GM18858 (cell line): ENCODE measurements at regions not wholly inside any gene's neighbourhood (a gene's known extent, or its start where the extent isn't known, plus 50 kb on each side); places are given as distances from the start of the nearest gene placed in this dataset.

Experiments used
- ATAC-seq: cut with Tn5 transposase; IDR thresholded peaks from one replicate; pipeline ENCODE4 v1.9.1; 2021; ENCODE audit not compliant: unreplicated experiment

DNA sequence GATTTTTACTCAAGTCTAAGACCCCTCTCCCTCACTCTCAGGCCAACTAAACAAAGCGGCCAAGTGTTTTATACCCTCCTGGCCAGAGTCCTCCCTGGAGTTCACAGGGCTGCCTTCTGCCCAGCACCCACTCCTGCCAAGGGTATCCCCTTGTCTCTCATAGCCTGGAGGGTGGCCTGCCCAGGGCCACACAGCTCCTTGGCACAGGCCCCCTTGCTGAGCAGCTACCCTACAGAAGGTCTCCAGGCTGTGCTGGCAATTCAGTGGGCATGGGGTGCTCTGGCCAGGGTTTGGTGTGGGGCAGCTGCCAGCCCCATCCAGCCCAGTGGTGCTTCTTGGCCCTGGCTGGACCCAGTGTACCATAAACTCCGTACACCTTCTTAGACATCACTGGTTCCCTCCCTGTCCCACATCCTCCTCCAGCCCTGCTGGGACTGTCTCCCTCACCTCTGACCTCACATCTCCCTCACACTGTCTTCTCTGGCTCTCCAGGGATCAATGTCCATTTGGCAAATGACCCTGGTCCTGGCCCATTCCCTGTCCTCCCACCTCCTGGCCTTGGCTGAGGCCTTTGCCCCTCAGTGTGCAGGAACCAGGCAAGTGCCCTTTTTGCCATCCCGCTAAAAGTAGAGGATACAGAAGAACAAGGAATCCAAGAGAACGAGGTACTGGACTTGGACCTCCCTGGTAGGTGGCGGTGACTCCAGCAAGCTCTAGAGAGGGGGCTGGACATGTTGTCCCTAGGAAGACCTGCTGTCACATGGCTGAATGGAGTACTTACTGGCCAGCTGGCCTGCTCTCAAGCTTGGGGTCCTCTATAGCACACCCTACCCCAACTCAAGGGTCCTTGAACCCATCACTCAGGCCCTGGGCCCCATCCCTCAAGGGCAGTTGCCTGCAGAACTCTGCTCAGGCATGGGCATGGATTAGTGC is 50.0 kb upstream of the TRPM1 start:
- ATAC-seq = no peak

DNA sequence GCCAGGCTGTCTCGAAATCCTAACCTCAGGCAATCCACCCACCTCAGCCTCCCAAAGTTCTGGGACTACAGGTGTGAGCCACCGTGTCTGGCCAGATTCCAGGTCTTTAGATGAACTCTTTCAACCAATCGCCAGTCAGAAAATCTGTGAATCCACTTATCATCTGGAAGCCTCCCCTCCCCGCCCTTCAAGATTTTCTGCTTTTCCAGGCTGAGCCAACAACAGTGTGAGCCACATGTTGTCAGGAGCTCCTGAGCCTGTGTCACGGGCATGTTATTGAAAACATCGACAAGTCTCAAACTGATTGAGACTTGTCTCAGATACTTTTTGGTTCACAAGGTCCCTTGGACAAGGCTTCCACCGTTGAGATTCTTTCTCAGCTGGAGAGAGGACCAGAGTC is 52.0 kb upstream of the TRPM1 start:
- ATAC-seq = no peak

DNA sequence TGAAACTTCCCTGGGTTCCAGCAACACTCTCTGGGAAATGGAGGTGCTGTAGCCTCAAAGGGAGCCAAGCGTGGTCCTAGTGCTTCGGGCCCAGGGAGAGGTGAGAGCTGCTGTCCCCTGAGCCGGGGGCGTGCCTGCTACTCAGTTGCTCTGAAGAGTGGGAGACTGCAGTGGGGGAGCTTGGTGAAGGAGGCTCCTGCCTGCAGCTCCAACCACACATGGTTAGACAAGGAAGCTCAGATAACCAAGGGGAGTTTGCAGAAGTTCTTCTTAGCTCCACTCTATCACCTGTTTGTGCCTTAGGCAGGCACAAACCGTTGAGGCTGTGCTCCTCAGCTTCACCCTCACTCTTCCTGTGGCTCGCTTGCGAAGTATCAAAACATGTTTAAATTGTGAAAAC is 53.6 kb upstream of the TRPM1 start:
- ATAC-seq = no peak

DNA sequence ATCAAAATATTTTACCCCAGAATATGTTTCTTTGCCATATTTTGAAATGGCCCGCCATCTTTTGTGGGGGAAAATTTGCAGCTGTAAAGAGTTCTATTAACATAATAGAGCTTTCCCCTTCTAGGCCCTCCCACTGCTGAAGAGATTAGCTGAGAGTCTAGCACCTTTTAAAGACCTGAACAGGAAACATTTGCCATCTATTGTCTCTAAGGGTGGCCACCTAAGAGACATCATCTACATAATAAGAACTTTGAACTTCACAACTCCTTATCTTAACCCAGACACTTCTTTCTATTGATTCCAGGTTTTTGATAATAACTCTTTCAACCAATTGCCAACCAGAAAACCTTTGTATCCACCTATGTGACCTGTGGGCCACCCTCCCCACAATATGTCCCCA is 54.7 kb upstream of the TRPM1 start:
- no peak for ATAC-seq

DNA sequence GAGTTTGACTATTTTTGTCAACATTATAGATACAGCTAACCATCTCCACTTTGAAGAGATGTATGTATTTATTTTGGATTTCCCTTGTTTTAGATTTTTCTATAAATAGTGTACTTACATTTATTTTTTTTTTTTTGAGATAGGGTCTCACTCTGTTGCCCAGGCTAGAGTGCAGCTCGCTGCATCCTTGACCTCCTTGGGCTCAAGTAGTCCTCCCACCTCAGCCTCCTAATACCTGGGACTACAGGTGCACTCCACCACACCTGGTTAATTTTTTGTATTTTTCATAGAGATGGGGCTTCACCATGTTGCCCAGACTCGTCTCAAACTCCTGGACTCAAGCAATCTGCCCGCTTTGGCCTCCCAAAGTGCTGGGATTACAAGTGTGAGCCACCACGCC is 55.3 kb upstream of the TRPM1 start:
- no peak for ATAC-seq

DNA sequence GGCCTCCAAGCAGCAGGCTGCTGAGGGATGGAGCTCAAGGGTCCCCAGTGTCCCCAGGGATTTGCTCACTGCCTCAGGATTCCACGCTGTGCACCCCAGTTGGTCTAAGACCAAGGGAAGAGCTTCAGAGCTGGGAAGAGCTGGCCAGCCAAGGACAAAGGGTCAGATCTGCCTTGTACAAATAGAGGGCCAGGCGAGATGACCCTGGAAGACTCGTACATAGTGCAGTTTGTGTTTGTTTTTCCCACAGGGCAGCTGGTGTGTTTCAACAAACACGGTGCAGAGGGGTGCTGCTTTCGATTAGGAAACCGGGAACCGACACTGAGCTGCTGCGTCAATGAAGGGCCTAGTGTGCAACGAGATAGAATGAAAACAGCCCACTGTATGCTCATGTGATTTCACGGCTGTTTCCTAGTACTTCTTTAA is 56.1 kb upstream of the TRPM1 start:
- ATAC-seq = no peak

DNA sequence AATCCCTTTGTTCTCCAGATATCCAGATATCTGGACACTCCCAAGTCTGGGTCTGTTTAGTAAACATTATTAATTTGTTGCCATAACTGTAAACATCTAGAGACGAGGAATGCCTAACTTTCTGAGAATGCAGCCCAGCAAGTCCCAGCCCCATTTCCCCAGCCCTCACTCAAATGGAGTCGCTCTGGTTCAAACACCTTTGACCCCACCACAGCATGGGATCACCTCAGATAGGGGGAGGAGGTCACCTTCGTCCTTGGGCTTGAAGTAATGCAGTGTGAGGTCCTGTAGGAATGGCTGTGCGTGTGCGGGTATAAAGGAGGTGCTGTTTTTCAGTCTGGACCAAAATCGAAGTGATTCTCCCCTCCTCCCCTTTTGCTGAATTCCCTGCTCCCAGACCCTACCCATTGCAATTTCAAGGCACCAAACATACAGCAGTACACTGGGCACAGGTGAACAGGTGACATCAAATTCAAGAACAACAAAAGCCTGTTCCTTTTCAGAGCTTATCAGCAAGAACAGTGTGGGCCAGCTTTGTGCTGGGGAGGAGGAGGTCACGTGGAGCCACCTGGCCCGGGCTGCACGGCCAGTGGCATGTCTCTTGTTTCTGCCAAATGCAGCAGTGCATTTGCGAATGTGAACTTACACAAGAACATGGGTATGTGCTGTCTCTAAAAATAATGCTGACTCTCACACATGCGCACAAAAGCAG is 57.5 kb upstream of the TRPM1 start:
- ATAC-seq = no peak

DNA sequence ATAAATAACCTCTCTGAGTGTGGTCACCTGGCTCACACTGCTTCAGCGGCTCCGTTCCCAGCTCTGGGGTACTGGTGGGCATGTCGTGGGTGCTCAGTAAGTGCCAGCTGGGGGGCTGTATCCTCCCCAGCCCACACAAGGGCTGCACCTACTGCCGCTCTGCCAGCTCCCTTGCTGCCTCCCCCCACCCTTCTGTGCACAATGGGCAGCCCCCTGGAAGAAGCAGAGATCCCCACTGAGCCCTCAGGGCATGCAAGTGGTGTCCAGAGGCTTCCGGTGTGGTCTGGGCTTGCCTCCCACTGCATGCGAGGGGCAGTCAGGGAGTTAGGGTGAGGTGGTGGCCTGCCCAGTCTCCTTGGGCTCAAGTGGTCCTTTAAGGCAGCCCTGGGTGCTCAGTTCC is 58.3 kb upstream of the TRPM1 start:
- ATAC-seq = no peak

DNA sequence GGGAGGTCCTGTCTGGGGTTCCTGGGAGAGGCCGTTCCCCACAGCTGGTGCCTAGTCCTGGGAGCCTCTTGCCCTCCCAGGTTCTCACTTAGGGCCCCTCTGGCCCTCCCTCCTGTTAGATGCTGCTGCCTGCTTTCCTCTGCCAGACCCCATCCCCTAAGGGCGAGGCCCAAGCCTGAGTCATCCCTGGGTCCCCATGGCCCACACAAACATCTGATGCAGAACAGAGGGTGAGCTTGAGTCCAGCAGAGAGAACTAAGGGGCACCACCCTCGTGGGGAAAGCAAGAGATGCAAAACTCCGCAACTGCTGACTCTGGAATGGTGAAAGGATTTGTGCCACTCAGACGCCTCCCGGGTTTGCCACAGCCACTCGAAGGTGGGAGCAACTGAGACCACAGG is 58.8 kb upstream of the TRPM1 start:
- no peak for ATAC-seq

DNA sequence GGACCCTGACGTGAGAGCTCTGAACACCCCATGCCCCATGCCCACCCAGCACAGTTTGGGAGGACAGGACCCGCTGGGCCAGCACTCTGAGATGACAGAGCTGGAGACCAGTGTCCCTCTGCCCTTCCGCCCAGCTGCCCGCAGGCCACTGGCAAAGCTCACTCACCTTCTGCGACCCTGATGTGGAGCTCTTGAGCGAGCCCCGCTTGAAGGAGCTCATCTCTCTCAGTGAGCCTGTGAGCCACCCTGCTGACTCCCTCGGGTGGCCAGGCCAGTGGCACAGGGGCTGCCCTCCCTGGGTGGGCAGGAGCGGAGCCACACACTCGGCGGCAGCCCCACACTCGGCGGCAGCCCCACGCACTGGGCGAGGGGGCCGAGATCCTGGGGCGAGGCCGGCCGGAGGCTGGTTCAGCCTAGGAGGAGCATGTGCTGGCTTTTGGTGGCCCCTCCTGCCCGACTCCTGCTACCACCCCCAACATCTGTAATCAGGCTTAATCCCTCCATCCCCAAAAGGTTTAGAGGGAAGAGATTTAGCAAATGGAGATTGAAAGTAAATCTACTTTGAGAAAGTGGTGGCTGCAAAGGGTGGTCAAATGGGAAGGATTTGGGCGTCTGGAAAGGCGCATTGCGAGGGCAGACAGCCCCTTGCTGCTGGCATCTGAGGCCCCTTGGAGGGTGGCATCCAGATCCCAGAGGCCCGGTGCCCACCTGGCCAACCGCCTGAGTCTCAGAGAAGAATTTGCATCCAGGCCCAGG is 59.4 kb upstream of the TRPM1 start:
- no peak for ATAC-seq

DNA sequence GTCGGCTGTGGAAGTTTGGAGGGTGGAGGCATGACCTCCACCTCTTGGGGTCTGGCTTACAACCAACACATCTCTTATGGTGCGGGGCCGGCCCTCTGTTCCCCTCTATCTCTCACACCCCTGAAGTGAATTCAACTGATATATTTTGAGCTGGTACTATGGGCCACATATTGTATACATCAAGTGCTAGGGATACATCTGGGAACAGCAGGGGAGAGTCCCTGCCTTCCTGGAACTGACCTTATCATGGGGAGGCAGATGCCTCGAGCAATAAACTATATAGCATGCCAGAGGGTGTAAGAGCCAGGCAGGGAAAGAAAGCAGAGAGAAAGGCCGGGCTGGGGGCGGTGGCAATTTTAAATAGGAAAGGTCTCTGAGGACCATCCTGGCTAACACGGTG is 60.4 kb upstream of the TRPM1 start:
- no peak for ATAC-seq

DNA sequence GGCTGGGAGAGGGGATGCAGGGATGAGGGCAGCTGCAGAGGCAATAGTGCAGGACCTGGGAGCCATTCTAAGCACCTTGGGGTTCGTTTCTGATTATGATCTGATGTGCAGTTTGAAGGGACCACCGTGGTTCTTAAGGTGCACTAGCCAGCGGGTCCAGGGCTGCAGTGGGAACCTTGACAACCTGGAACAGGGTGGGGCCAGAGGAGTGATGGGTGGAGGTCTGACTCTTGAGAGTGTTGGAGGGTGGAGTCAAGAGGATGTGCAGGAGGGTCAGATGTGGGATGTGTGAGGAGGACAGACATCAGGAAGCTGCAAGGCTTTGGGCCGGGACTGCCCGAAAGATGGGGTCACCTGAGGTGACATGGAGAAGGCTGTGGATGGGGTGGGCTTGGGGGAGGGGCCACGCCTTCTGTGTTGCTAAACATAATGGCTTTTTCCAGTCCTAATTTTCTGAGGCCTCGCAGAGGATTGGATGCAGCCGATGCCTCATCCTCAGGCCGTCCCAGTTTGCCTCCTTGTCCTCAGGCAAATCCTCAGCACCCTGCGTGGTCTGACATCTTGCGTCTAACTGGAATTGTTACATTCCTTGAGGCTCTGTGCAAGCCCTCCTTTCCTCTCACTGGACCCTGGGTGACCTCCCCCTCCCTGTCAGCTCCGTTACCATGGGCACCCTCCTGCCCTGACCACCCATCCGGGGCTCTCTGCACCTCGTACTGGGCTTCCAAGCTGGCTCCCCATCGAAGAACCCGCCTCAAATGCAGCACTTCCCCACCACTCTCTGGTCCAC is 61.4 kb upstream of the TRPM1 start:
- ATAC-seq = no peak

DNA sequence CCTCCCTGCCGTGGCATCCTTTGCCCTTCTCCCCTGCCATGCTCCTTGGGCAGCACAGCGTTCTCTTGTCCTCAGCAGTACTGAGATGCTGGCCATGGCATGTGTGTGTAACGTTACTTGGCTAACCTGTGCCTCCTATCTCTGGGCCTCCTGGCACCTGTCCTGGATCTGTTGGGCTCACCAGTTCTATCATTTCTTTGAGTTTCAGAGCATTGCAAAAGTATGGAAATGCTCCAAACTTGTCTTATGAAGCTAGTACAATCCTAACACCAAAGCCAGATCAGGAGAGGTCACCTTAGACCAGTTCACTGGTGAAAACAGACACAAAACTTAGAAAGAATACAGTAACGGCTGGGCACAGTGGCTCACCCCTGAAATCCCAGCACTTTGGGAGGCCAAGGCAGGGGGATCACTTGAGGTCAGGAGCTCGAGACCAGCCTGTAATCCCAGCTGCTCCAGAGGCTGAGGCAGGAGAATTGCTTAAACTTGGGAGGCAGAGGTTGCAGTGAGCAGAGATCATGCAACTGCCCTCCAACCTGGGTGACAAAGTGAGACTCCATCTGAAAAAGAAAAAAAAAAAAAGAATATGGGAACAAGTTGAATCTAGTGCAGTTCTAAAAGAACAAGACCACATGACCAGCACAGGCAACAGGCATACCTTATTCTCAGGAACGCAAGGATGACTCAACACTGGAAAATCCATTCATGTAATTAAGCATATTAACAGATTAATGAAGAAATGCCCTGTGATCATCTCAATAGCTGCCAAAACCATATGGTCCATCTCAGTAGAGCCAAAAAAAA is 62.4 kb upstream of the TRPM1 start:
- no peak for ATAC-seq

DNA sequence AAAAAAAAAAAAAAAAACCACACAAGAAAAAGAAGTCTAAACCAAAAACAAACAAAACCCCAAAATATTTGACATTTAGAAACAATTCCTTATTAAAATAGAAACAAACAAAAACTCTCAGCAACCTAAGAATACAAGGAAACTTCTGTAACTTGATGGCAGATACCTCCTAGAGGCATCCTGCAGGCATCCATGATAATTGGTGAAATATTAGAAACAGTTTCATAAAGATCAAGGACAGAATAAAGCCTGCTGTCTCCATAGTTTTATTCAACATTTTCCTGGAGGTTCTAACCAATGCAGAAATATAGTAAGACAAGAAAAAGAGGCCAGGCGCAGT is 63.0 kb upstream of the TRPM1 start:
- ATAC-seq = no peak

DNA sequence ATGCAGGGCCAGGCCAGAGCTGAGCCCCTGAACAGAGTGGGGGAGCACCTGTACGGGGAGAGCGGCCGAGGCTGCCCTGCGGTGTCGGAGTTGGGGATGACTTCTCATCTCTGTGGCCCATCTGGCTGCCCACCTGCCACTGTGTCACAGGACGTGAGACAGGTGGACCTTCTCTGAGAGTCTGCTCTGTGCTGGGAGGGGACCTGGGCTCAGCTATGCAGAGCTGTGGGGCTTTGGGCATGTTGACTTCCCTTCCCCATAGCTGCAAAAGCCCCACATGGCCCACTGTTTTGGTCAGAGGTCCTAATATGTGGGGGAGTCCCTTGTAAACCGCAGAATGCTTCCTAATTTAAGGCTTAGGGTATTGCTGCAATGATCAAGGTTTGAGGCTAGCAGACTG is 68.0 kb upstream of the TRPM1 start:
- ATAC-seq = no peak

DNA sequence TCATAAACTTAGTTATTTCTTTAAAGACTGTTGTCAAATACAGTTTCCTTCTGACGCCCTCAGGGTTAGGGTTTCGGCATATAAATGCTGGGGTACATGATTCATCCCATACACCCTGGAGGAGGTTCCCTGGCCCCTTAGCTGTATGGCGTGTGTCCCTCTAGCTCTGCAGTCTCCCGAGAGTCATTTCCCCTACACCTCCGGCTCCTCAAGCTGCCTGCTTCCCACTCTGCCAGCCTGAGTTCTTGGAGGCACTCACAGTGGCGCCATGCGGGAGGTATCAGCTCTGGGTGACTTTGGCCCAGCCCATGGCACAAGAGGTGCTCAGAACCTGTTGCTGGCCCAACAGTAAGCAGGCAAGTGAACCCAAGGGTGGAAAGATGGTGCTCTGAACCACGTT is 70.2 kb upstream of the TRPM1 start:
- ATAC-seq = no peak

DNA sequence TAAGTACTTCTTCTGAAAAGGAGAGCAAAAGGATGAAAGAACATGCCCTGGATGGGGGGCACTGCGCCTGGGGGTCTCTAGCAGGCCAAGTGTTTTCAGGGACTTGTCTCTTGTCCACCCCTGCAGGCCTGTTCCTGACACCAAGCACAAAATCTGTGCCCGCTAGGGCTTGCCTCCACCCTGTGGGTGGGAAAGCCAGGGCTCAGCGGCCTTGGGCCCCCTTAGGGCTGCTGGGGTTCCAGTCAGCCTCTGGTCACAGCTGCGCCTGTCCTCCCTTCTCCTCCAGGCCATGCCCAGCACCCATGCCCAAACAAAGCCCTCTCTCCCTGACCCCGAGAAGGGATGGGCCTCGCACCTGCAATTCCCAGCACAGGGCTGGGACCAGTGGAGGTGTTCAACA is 71.1 kb upstream of the TRPM1 start:
- no peak for ATAC-seq

DNA sequence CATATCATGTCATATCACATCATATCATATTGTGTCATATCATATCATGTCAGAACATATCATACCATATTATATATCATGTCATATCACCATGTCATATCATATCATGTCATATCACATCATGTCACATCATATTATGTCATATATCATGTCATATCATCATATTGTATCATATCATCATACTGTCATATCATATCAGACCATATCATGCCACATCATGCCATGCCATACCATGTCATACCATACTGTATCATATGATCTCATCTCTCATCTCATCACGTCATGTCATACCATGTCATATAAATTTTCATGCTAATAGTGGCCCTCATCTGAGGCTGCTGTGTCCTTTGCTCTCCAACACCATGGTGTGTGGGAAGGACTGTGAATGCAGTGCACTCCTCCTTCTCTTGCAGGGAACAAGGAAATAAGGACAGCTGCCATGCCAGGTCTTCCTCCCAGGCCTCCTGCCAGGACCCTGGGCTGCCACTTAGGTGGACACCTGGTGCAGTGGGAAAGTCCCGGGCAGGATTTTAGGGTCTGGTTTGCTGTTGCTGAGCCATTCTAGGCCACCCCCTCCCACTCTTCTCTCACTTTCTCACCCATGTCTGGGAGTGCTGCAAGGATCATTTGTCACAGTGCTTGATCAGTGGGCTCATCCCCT is 72.4 kb upstream of the TRPM1 start:
- no peak for ATAC-seq

DNA sequence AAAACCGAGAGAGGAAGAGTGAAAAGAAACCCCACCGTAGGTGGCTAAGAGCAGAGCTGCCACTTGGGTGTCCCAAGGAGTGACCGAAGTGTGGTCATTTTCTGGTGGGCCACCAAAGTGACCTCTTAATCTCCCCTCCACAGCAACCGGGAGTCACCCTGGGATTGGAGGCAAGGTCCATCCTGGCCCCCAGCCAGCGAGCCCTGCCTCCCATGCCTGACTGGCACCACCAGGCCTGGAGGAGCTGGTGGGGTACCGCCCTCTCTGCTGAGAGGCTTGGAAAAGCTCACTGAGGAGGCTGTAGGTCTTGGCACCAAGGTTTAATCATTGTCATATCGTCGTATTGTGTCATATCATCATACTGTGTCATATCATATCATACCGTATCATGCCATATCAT is 74.0 kb upstream of the TRPM1 start:
- no peak for ATAC-seq

DNA sequence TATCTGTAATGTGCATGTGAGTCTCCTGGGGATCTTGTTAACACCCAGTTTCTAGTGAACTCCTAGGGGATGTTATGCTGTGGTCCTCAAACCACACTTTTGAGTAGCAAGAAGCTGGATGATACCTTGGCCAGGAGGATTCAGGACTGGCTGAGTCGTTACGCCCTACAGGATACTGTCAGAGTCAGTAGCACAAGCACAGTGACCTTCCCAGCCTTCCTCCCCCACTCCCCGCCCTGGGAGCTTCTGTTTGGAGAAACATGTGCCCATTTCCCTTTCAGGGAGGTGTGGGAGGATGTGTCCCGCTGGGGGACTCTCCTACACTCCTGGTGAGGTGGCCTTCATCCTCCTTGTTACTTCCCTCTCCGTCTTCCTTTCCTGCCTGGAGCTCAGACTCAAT is 76.4 kb upstream of the TRPM1 start:
- ATAC-seq = no peak
